ENCODE measurements at regions not wholly inside any gene's neighbourhood (a gene's known extent, or its start where the extent isn't known, plus 50 kb on each side); places are given as distances from the start of the nearest gene placed in this dataset.

GRCh38 chr18:44321868-44322590 lies 358.7 kb upstream of the SETBP1 start:
- TF ChIP-seq TAF1 (IDR thresholded peaks at IDR 0.05; ENCODE audit: borderline replicate concordance, insufficient read depth, low read length), result no peak
- no peak for TF ChIP-seq SIN3A (IDR thresholded peaks at IDR 0.05; ENCODE audit: borderline replicate concordance, insufficient read depth, low read length)
- no peak for TF ChIP-seq REST (IDR thresholded peaks at IDR 0.05; ENCODE audit: insufficient read depth in 1 of 2, low read depth in 2 of 2, low read length in 2 of 2)
- TF ChIP-seq FOXP2 (optimal IDR thresholded peaks at IDR 0.05; ENCODE audit: borderline replicate concordance, extremely low read depth, extremely low read length, insufficient read depth), result no peak
- TF ChIP-seq POLR2AphosphoS5 (IDR thresholded peaks at IDR 0.05; ENCODE audit: low read depth, low read length), result no peak

GRCh38 chr18:44323125-44323524 lies 357.6 kb upstream of the SETBP1 start:
- TF ChIP-seq POLR2AphosphoS5 (IDR thresholded peaks at IDR 0.05; ENCODE audit: low read depth, low read length) (no peak), REST (IDR thresholded peaks at IDR 0.05; ENCODE audit: insufficient read depth in 1 of 2, low read depth in 2 of 2, low read length in 2 of 2) (no peak), FOXP2 (optimal IDR thresholded peaks at IDR 0.05; ENCODE audit: borderline replicate concordance, extremely low read depth, extremely low read length, insufficient read depth) (no peak), TAF1 (IDR thresholded peaks at IDR 0.05; ENCODE audit: borderline replicate concordance, insufficient read depth, low read length) (no peak), SIN3A (IDR thresholded peaks at IDR 0.05; ENCODE audit: borderline replicate concordance, insufficient read depth, low read length) (no peak)

- no peak for TF ChIP-seq POLR2AphosphoS5 (IDR thresholded peaks at IDR 0.05; ENCODE audit: low read depth, low read length)
- TF ChIP-seq TAF1 (IDR thresholded peaks at IDR 0.05; ENCODE audit: borderline replicate concordance, insufficient read depth, low read length), result no peak
- no peak for TF ChIP-seq FOXP2 (optimal IDR thresholded peaks at IDR 0.05; ENCODE audit: borderline replicate concordance, extremely low read depth, extremely low read length, insufficient read depth)
- TF ChIP-seq SIN3A (IDR thresholded peaks at IDR 0.05; ENCODE audit: borderline replicate concordance, insufficient read depth, low read length), result no peak
- no peak for TF ChIP-seq REST (IDR thresholded peaks at IDR 0.05; ENCODE audit: insufficient read depth in 1 of 2, low read depth in 2 of 2, low read length in 2 of 2)
Observed at GRCh38 chr18:44324361-44324760, 356.3 kb upstream of the SETBP1 start.

GRCh38 chr18:44325903-44326635 lies 354.6 kb upstream of the SETBP1 start:
- TF ChIP-seq REST (IDR thresholded peaks at IDR 0.05; ENCODE audit: insufficient read depth in 1 of 2, low read depth in 2 of 2, low read length in 2 of 2), result no peak

Measured in PFSK-1 (cell line).